Superior temporal gyrus (tissue), 1 donor: ENCODE measurements at regions not wholly inside any gene's neighbourhood (a gene's known extent, or its start where the extent isn't known, plus 50 kb on each side); places are given as distances from the start of the nearest gene placed in this dataset.

ENCODE experiments used
- DNase-seq: peaks from one replicate; pipeline ENCODE4 v3.0.0-alpha.2; 2016; ENCODE audit errors: extremely low spot score

DNA sequence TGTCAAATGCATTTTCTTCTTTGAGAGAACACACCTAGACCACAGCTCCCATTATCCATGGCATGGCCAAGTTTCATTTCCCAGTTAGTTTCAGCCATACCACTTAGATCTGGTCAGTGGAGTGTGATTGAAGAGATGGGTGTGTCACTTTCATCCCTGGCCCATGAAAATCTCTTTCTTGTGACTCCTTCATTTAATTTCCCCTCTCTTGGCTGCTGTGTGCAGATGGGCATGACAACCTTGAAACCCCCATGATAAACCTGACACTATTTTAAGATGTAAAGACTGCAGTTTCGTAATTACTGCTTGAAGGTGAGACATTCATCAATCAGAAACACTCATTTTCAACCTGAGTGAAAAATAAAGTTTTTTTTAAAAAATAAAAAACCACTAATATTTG is 284.9 kb downstream of the IL15 start:
- DNase-seq = no peak

DNA sequence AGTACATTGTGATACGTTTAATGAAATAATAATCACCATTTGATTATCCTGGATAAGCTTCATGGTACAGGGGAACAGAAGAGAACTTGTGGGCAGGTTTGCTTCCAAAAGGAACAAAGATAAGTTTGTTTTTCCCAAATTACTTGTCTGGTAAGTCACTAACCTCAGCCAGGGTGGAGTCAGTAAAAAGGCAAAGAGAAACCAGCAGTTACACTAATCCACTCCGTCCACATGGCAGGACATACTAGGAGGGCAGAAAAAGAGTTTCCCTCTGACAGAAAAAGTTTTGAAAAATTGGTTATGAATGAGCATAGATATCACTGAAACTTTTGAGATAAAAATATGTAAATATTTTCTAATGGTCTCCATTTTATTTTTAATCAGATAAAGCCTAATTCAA is 285.9 kb downstream of the IL15 start:
- no peak for DNase-seq

DNA sequence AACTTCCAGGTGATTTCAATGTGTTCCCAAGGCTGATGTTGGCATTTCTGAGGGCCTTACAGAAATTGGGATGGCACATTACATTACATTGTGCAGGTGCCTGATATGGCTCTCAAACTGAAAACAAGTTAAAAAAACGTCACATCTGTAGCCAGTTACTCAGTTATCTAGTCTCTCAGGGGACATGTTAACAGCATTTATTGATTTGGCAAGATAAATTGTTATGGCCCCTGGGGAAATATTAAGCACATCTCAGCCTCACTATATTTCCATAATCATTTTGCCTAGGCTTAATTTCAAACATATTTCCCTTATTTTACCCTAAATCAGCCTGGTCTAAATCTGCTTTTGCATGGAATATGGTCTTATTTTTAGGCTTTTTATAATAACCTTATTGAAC is 290.0 kb downstream of the IL15 start:
- no peak for DNase-seq

DNA sequence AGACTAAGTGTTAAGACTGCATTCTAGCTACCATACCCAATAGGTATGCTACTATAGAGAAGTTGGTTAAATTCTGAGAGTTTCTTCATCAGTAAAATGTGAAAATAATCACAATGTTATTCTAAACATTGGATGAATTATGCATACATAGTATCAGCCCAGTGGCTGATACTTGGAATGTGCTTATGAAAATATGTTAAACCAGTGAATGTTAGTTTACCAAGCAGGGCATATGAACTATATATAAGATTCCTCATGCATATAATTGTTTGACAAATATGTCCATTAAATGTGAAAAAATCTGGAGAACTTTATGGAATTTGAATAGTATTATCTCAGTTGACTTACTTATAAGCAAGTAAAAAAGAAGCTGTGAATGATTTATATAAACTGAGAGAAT is 296.1 kb downstream of the IL15 start:
- no peak for DNase-seq

DNA sequence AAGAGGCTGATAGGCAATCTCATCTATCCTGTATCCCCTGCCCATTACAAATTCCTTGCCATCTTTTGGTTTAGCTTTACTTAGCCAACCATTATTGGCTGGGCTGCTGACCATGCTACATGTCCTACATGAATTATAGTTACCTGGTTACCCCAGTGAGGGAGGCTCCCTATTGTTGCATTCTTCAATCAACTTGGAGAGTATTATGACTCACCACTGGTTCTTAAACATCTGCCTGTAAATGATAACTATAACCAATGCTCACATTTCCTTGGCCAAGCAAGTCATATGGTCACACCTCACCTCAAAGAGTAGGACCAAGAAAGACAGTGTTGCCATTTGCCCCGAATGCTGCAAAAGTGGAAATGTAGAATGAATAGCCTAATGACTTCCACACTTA is 297.6 kb downstream of the IL15 start:
- no peak for DNase-seq

DNA sequence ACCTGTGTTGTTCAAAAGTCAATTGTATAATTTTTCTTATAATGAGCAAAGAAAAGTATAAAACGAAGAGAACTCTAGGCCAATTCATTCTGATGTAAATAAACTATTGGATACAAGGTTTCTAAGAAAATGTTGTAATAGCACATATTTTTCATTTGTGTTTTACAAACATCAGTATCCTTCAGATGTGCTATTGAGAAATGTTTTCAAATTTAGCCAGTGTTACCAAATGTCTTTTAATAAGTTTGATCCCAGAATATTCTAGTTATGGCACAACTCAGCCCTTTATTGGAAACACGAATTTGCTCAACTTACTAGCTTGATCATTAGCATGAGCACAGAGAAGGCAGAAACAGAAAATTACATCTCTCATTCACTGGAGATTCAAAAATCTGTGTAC is 319.3 kb downstream of the IL15 start:
- no peak for DNase-seq

DNA sequence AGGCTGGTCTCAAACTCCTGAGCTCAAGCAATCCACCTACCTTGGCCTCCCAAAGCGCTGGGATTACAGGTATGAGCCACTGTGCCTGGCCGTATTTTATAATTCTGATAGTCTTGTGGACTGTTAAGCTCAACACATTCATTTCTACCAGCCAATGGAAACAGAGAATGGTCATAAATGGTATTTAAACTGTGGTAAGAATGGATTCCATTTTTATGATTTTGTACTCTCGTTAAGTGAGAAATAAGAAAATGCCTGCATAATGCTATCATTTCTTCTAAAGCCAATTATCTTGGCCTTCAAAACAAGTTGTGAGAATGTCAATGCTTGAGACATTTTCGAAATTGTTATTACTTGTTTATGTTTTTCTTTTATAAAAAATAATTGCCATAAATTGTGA is 321.0 kb downstream of the IL15 start:
- no peak for DNase-seq

DNA sequence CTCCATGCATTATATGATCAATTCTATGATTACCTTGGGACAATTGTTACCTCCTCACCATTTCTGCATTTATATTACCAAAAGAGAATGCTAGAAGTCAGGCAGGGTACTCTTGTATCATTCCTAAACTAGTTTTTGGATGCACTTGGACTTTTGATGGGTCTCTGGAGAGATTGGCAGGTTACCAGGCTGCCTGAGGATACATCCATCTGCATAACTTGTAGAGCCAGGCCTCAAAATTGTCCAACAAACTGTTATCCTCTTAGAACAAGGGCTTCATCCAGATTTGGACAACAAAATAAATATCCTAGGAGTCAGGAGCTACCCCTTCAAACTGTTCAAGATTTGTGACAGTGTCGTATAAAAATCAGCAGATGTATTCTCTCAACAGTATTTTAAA is 326.1 kb downstream of the IL15 start:
- DNase-seq = no peak

DNA sequence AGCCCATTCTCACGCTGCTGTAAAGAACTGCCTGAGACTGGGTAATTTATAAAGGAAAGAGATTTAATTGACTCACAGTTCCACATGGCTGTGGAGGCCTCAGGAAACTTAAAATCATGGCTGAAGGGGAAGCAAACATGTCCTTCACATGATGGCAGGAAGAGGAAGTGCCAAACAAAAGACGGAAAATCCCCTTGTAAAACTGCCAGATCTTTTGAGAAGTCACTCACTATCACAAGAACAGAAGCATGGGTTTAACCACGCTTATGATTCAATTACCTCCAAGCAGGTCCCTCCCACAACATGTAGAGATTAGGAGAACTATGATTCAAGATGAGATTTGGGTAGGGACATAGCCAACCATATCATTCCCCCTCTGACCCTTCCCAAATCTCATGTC is 335.5 kb downstream of the IL15 start:
- DNase-seq = no peak

DNA sequence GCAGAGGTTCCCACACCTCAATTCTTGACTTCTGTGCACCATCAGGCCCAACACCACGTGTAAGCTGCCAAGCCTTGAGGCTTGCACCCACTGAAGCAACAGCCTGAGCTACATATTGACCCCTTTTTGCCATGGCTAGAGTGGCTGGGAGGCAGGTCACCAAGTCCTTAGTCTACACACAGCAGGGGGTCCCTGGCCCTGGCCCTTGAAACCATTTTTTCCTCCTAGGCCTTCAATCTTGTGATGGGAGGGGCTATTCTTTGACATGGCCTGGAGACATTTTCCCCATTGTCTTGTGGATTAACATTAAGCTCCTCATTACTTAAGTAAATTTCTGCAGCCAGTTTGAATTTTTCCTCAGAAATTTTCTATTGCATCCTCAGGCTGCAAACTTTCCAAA is 336.6 kb downstream of the IL15 start:
- no peak for DNase-seq
